NT2/D1 (cell line): ENCODE measurements at regions not wholly inside any gene's neighbourhood (a gene's known extent, or its start where the extent isn't known, plus 50 kb on each side); places are given as distances from the start of the nearest gene placed in this dataset.

Experiments used
- DNase-seq: peaks from one replicate; pipeline ENCODE4 v3.0.0-alpha.2; 2011; ENCODE audit warnings: low read depth, low spot score
- H3K27me3 ChIP-seq: 2 replicates; pipeline ENCODE4 v1.6.0; 2011; ENCODE audit warnings: mild to moderate bottlenecking; ENCODE audit not compliant: insufficient read length, insufficient read depth
- H3K36me3 ChIP-seq: 2 replicates; pipeline ENCODE4 v1.6.1; 2011; ENCODE audit warnings: mild to moderate bottlenecking, low read length, mixed read lengths; ENCODE audit not compliant: insufficient read depth, insufficient read length
- H3K4me1 ChIP-seq: 2 replicates; pipeline ENCODE4 v1.5.1; 2011; ENCODE audit not compliant: insufficient read depth, insufficient read length
- H3K4me3 ChIP-seq: 2 replicates; pipeline ENCODE4 v1.5.1; 2011; ENCODE audit warnings: low read depth; ENCODE audit not compliant: insufficient read length
- H3K9ac ChIP-seq: 2 replicates; pipeline ENCODE4 v1.6.0; 2011; ENCODE audit warnings: low read depth; ENCODE audit not compliant: insufficient read length
- H3K9me3 ChIP-seq: 2 replicates; pipeline ENCODE4 v1.5.1; 2011; ENCODE audit warnings: mild to moderate bottlenecking, low read length; ENCODE audit not compliant: insufficient read depth
- SUZ12 ChIP-seq: IDR thresholded peaks from 2 replicates; pipeline ENCODE4 v1.6.1; 2011; ENCODE audit not compliant: insufficient read length, insufficient read depth; ENCODE audit errors: extremely low read depth
- YY1 ChIP-seq: IDR thresholded peaks from 2 replicates; pipeline ENCODE4 v1.6.1; 2011; ENCODE audit not compliant: insufficient read length, insufficient read depth
- ZNF274 ChIP-seq: IDR thresholded peaks from 2 replicates; pipeline ENCODE4 v1.6.1; 2011; ENCODE audit warnings: mild to moderate bottlenecking, low read depth, low read length

DNA sequence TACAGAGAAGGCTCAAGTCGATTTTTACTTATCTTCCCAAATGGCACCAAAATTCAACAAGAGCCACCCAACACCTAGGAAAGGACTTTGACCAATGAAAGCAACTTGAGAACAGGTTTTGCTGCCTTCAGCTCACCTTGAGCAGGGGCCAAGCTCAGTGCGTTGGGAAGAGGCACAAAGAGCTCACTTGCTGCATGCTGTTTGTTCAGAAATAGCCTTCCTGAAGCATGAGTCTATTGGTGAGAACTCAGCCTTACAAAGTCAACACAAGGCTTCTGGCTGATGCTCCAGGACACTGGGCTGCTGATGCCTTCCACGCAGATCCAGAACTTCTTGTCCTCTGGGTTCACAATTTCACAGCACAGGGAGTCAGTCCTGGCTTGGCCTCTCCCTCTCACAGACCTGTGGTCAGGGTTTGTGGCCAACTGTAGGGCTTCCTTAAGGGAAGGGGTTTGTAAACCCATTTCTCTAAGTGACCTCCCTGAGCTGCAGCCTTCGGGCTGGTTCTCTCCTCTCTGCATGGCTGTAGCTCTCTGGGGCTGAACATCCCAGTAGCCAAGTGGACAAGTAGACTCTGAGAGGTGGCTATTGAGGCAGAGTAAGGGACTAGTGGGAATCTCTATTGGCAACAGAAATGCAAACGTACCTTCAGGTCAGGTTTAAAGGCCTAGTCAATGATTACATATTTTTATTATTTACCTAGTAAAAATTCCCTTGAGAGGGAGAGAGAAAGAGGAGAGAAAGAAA, 124.7 kb upstream of the GATA6 start:
- H3K36me3 ChIP-seq, result no peaks in the 10 kb centered on the region
- H3K4me1 ChIP-seq, result no peaks in the 10 kb centered on the region
- H3K4me3 ChIP-seq, result no peak overlapping the region
- TF ChIP-seq SUZ12 (no peak), YY1 (no peak), ZNF274 (no peak)
- H3K9ac ChIP-seq, result no peak overlapping the region
- no peaks in the 10 kb centered on the region for H3K27me3 ChIP-seq
- no peaks in the 10 kb centered on the region for H3K9me3 ChIP-seq
- no peak for DNase-seq

DNA sequence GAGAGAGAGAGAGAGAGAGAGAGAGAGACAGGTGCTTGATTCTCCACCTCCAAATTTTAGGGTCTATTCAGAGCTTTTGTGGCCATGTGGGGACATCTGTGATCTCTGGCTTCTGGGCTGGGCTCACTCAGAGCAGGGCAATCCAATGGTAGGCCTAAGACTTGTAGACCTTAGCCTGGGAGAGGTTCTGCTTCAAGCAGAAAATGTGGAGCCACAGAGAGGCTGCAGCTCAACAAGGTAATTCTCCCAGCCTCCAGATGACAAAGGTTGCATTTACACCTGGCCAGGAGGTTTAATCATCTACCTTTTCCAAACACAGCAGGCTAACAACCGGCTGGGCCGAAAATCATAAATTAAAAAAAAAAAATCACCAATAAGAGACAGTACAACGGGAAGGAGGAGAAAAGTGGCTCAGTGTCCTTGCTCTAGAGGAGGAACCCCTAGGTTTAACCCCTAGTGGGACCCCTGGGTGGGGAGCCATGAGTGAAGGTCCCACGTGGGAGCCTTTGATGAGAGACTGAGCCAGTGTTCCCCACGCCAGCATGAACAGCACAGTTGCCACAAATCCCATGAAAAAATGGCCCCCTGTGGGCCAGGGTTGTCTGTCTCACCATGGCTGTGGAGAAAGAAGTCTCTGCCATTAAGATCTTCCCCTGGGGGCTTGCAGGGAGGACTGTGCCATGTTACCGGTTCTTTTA, 124.0 kb upstream of the GATA6 start:
- TF ChIP-seq ZNF274, result no peak
- no peak for TF ChIP-seq SUZ12
- TF ChIP-seq YY1, result no peak
- H3K4me3 ChIP-seq, result no peak overlapping the region
- H3K36me3 ChIP-seq, result no peaks in the 10 kb centered on the region
- H3K9me3 ChIP-seq, result no peaks in the 10 kb centered on the region
- no peaks in the 10 kb centered on the region for H3K27me3 ChIP-seq
- no peak for DNase-seq
- no peak overlapping the region for H3K9ac ChIP-seq
- no peaks in the 10 kb centered on the region for H3K4me1 ChIP-seq

DNA sequence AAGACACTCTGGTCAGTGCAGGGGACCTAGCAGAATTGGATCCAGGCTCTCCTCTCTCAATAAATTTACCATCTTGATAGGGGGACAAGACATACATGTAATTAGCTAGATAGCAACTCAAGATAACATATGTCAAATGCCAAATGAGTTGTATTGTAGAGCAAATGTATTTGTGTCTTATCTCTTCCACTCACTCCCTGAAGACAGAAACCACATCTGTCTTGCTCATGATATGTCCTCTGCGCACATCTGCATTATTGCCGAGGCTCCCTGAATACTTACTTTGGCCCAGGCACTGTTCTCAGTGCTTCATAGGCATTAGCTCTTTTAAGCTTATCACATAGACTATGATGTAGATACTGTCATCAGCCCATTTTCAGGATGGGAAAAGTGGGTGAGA, 122.9 kb upstream of the GATA6 start:
- DNase-seq, result no peak
- no peak for TF ChIP-seq ZNF274
- TF ChIP-seq YY1, result no peak
- no peak for TF ChIP-seq SUZ12
- H3K4me1 ChIP-seq, result peaks cover 4% of the 10 kb centered on the region

DNA sequence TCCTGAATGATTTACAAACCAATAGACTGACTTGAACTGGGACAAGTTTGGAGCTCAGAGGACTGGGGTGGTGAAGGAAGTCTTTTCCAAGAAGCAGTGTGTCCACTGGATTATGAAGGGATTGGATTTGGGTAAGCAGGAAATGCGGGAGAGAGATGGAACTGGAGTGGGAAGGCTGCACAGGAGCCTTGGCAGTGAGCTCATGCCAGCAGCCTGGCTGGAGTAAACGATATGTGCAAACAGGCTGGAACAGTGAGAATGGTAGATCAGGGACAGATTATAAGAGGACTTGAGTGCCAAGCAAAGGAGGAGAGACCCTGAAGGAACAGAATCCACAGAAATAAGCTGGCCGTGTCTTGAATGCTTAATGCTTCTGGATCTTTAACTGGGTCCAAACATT, 121.9 kb upstream of the GATA6 start:
- TF ChIP-seq ZNF274 (no peak), SUZ12 (no peak), YY1 (no peak)
- Histone ChIP-seq H3K4me3 (no peak overlapping the region), H3K36me3 (no peaks in the 10 kb centered on the region), H3K27me3 (no peaks in the 10 kb centered on the region), H3K9me3 (no peaks in the 10 kb centered on the region), H3K4me1 (peaks cover 5% of the 10 kb centered on the region), H3K9ac (no peak overlapping the region)
- no peak for DNase-seq

More for the DNA sequence above, 122.9 kb upstream of the GATA6 start:
- H3K4me3 ChIP-seq, result no peak overlapping the region
- no peak overlapping the region for H3K9ac ChIP-seq
- no peaks in the 10 kb centered on the region for H3K27me3 ChIP-seq
- H3K9me3 ChIP-seq, result no peaks in the 10 kb centered on the region
- no peaks in the 10 kb centered on the region for H3K36me3 ChIP-seq

DNA sequence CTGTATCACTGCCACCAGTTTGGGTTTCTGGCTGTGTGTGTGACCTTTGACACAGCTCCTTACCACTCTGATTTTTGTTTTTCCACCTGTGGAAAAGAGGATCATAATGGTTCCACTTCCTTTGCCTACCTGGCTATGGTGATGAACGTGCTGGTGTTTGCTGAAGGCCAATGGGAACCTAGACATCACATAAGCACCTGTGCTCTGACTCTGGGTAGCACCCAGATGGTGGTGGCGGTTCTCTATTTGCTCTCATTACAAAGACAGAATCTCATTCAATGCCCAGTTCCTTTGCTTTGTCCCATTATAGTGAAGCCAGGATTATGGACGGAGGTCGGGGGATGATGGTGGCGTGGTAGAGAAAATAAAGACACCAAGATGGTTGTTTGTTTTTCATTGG, 121.2 kb upstream of the GATA6 start:
- TF ChIP-seq ZNF274, result no peak
- TF ChIP-seq YY1, result no peak
- TF ChIP-seq SUZ12, result no peak
- Histone ChIP-seq H3K36me3 (no peaks in the 10 kb centered on the region), H3K9ac (no peak overlapping the region), H3K27me3 (no peaks in the 10 kb centered on the region), H3K4me1 (peaks cover 5% of the 10 kb centered on the region), H3K9me3 (no peaks in the 10 kb centered on the region), H3K4me3 (no peak overlapping the region)
- no peak for DNase-seq

DNA sequence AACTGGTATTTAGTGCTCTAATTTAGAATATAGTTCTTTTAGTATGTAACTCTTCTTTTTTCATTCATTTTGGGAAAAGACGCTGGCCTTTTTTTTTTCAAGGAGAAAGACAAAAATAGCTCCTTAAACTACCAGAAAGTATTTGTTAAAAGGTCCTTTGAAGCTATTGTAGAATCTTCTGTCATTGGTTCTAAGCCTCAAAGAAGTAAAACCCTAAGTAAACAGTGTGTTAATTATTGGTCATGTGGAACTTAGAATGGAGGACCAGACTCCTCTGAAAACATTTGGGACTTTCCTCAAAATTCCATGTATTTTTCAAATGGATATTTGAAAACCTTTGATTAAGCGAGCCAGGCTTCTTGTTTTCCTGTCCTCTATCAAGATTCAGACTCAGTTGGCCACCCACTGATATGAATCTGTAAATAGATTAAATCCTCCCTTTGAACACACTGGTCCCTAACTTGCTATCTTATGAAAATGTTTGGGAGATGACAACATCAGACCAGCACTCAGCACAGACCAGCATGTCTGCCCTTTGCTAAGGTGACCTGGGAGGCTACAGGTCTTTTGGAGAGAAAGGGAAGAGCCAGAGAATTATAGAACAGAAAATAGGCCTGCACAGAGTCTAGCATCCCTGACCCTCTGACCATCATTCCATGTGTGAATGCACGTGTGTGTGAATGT, 120.3 kb upstream of the GATA6 start:
- no peak for DNase-seq
- H3K36me3 ChIP-seq, result no peaks in the 10 kb centered on the region
- no peak for TF ChIP-seq ZNF274
- TF ChIP-seq SUZ12, result no peak
- no peak for TF ChIP-seq YY1
- peaks cover 5% of the 10 kb centered on the region for H3K4me1 ChIP-seq
- H3K27me3 ChIP-seq, result no peaks in the 10 kb centered on the region
- H3K9me3 ChIP-seq, result no peaks in the 10 kb centered on the region
- H3K9ac ChIP-seq, result no peak overlapping the region
- H3K4me3 ChIP-seq, result no peak overlapping the region
